HepG2 (cell line): ENCODE measurements at regions not wholly inside any gene's neighbourhood (a gene's known extent, or its start where the extent isn't known, plus 50 kb on each side); places are given as distances from the start of the nearest gene placed in this dataset.

Experiments used
- ATAC-seq: fragments of 200-7000 bp; cut with Tn5 transposase; 3 replicates; pipeline ENCODE4 v1.9.1; 2020; ENCODE audit warnings: mild to moderate bottlenecking, moderate library complexity
- BruUV-seq: library from RNA; stranded (reverse); fragments of 400-500 nt; replicated peaks from 2 replicates; lab custom pipeline; 2021; lab: Mats Ljungman, UMichigan
- CTCF ChIA-PET: fragments of 300-600 bp; formaldehyde crosslinking; extraction: SDS; loops from one replicate; lab custom pipeline; 2021; ENCODE audit warnings: low total read pairs, inconsistent platforms, low intra/inter-chr PET ratio; lab: Yijun Ruan, JAX
- POLR2A ChIA-PET: fragments of 350-600 bp; sonication (Branson Sonifier 250); formaldehyde crosslinking; loops from one replicate; lab custom pipeline; 2020; ENCODE audit warnings: antibody characterized with exemption, inconsistent platforms; lab: Yijun Ruan, JAX
- DNase-seq: peaks from one replicate; pipeline ENCODE4 v3.0.0-alpha.2; 2015; ENCODE audit warnings: low spot score
- FAIRE-seq: peaks from 3 replicates; lab custom pipeline; 2011; peaks lifted over from hg19 to GRCh38; lab: Jason Lieb, UNC
- H2AFZ ChIP-seq: one replicate; pipeline ENCODE4 v1.6.1; 2011; ENCODE audit warnings: low read length, inconsistent platforms
- H3K27ac ChIP-seq: fragments of 300-600 bp; 3 replicates; pipeline ENCODE4 v1.8.0; 2011; ENCODE audit warnings: mixed run types, mild to moderate bottlenecking, mixed read lengths, low read length, inconsistent platforms; ENCODE audit not compliant: insufficient read depth; ENCODE audit errors: extremely low read length
- H3K27me3 ChIP-seq, 2 experiments: fragments of 200-600 bp in 1 of 2; 2 replicates in 1 of 2; 3 replicates in 1 of 2; pipeline versions ENCODE4 v1.6.0 to v1.8.0; 2011; ENCODE audit warnings: low read length in 2 of 2, mild to moderate bottlenecking in 2 of 2, moderate library complexity in 2 of 2, inconsistent platforms in 1 of 2; ENCODE audit not compliant: insufficient read depth in 2 of 2, control insufficient read depth in 1 of 2
- H3K36me3 ChIP-seq, 2 experiments: fragments of 200-600 bp in 1 of 2; replicated peaks in 1 of 2; 2 replicates in 1 of 2; 3 replicates in 1 of 2; pipeline versions ENCODE4 v1.5.1 to v1.8.0; 2011; ENCODE audit warnings: low read length in 2 of 2, inconsistent platforms in 1 of 2; ENCODE audit not compliant: insufficient read depth in 2 of 2, control insufficient read depth in 1 of 2
- H3K4me1 ChIP-seq: 2 replicates; pipeline ENCODE4 v1.5.1; 2012; ENCODE audit warnings: low read length, inconsistent platforms; ENCODE audit not compliant: insufficient read depth
- H3K4me2 ChIP-seq: 2 replicates; pipeline ENCODE4 v1.6.0; 2011; ENCODE audit warnings: low read depth, low read length, inconsistent platforms
- H3K4me3 ChIP-seq, 3 experiments: fragments of 200-600 bp in 1 of 3; sonication (generic), shearing (Covaris generic) in 1 of 3; replicated peaks in 1 of 3; 2 replicates each; pipeline ENCODE4 v1.5.1; 2011 to 2016; ENCODE audit warnings: low read length in 3 of 3, inconsistent platforms in 2 of 3, low read depth in 2 of 3, mild to moderate bottlenecking in 2 of 3, control low read depth in 1 of 3, mixed read lengths in 1 of 3; ENCODE audit not compliant: insufficient read depth in 1 of 3
- H3K79me2 ChIP-seq: one replicate; pipeline ENCODE4 v1.6.1; 2011; ENCODE audit warnings: low read length, inconsistent platforms; ENCODE audit not compliant: insufficient read depth
- H3K9ac ChIP-seq: 2 replicates; pipeline ENCODE4 v1.6.0; 2011; ENCODE audit warnings: mild to moderate bottlenecking, low read depth, low read length, inconsistent platforms; ENCODE audit not compliant: insufficient read depth
- H3K9me3 ChIP-seq: 2 replicates; pipeline ENCODE4 v1.5.1; 2012; ENCODE audit warnings: mild to moderate bottlenecking, low read length
- H4K20me1 ChIP-seq: 2 replicates; pipeline ENCODE4 v1.6.0; 2011; ENCODE audit warnings: inconsistent platforms, mild to moderate bottlenecking, low read length, moderate library complexity; ENCODE audit not compliant: insufficient read depth
- ATF3 ChIP-seq: sonication (generic); formaldehyde crosslinking; IDR thresholded peaks from 2 replicates; pipeline ENCODE4 v1.4.0; 2020; ENCODE audit warnings: missing genetic modification reagents
- HINFP ChIP-seq: sonication (generic); formaldehyde crosslinking; IDR thresholded peaks from 2 replicates; pipeline ENCODE4 v1.4.0; 2020; ENCODE audit warnings: low read depth, mild to moderate bottlenecking, missing genetic modification reagents
- MTF2 ChIP-seq: sonication (generic); formaldehyde crosslinking; IDR thresholded peaks from 2 replicates; pipeline ENCODE4 v1.5.0; 2020; ENCODE audit warnings: missing genetic modification reagents, borderline replicate concordance
- PHF21A ChIP-seq: sonication (generic); formaldehyde crosslinking; IDR thresholded peaks from 2 replicates; pipeline ENCODE4 v1.5.0; 2020; ENCODE audit warnings: mild to moderate bottlenecking, missing genetic modification reagents
- SRY ChIP-seq: sonication (generic); formaldehyde crosslinking; IDR thresholded peaks from 2 replicates; pipeline ENCODE4 v1.8.0; 2022; ENCODE audit warnings: mild to moderate bottlenecking, missing genetic modification reagents
- STAG1 ChIP-seq: sonication (generic); formaldehyde crosslinking; IDR thresholded peaks from 2 replicates; pipeline ENCODE4 v1.4.0; 2020; ENCODE audit warnings: missing genetic modification reagents
- STAT5B ChIP-seq: sonication (generic); formaldehyde crosslinking; IDR thresholded peaks from 2 replicates; pipeline ENCODE4 v1.4.0; 2020; ENCODE audit warnings: missing genetic modification reagents
- ZBTB20 ChIP-seq: sonication (generic); formaldehyde crosslinking; IDR thresholded peaks from 2 replicates; pipeline ENCODE4 v1.8.1; 2023; ENCODE audit warnings: missing genetic modification reagents, low read depth, mild to moderate bottlenecking, borderline replicate concordance
- ZFP36 ChIP-seq: fragments of 150-350 bp; IDR thresholded peaks from 2 replicates; pipeline ENCODE4 v1.6.1; 2018; ENCODE audit warnings: borderline replicate concordance, low read length, low read depth; ENCODE audit not compliant: partially characterized antibody
- ZFY ChIP-seq: sonication (generic); formaldehyde crosslinking; IDR thresholded peaks from 2 replicates; pipeline ENCODE4 v1.4.0; 2020; ENCODE audit warnings: missing genetic modification reagents
- ZNF24 ChIP-seq: fragments of 450-650 bp; IDR thresholded peaks from 2 replicates; pipeline ENCODE4 v1.6.1; 2017; ENCODE audit warnings: antibody characterized with exemption, mild to moderate bottlenecking
- ZNF713 ChIP-seq: sonication (generic); formaldehyde crosslinking; IDR thresholded peaks from 2 replicates; pipeline ENCODE4 v1.4.0; 2020; ENCODE audit warnings: mild to moderate bottlenecking, missing genetic modification reagents
- WGBS: methylation state at CpG from one replicate; pipeline ENCODE4 v1.1.6; 2017; ENCODE audit warnings: low lambda C conversion rate; 5-methylcytosine and 5-hydroxymethylcytosine counted together
- in situ Hi-C: cut with HindIII; loops from 2 replicates; pipeline ENCODE4 v1.10.0; 2017; ENCODE audit warnings: low pct_unique_long_range_greater_than_20kb; ENCODE audit not compliant: extremely low pct_ligation_motif_present
- intact Hi-C: fragments of 100-400 bp; cut with micrococcal nuclease; formaldehyde crosslinking; loops from one replicate; pipeline ENCODE4 v1.10.0; 2022; ENCODE audit not compliant: unreplicated experiment

GRCh38 chr18:43649649-43650357 is 372.5 kb upstream of the SYT4 start (continued):
- TF ChIP-seq PHF21A (CRISPR knock-in tag) (no peak), HINFP (CRISPR knock-in tag) (no peak), ZNF24 (no peak), ZNF713 (CRISPR knock-in tag) (no peak), ZFP36 (no peak), ATF3 (CRISPR knock-in tag) (no peak), STAG1 (CRISPR knock-in tag) (no peak), SRY (no peak), MTF2 (CRISPR knock-in tag) (no peak)

- Histone ChIP-seq H3K4me1 (no peaks in the 10 kb centered on the region), H3K9ac (no peak overlapping the region), H4K20me1 (no peaks in the 10 kb centered on the region), H3K27ac (no peak overlapping the region), H3K9me3 (peaks cover 70% of the 10 kb centered on the region), H3K4me3 (no peak overlapping the region), H3K27me3 (no peaks in the 10 kb centered on the region), H2AFZ (no peak overlapping the region), H3K79me2 (no peaks in the 10 kb centered on the region), H3K36me3 (no peaks in the 10 kb centered on the region), H3K4me2 (no peak overlapping the region)
- no peak for DNase-seq
- no TSS peak for BruUV-seq
- no peak for ATAC-seq
- in situ Hi-C loops = no loop called here
- TF ChIP-seq ZFY = no peak
- no peak for TF ChIP-seq ZBTB20 (CRISPR knock-in tag)
- no peak for TF ChIP-seq STAT5B (CRISPR knock-in tag)
- TF ChIP-seq MTF2 (CRISPR knock-in tag) = no peak
- ChIA-PET POLR2A (no interaction called here), CTCF (no interaction called here)
- no peak for FAIRE-seq
- WGBS = 0% methylated on average over 2 of the region's 2 CpGs
- intact Hi-C loops = no loop called here
These were observed 373.1 kb upstream of the SYT4 start for GRCh38 chr18:43650426-43650825.
